Stimulated activated naive B cell treated with anti-CD40 and anti-IgM and Interleukin-4, amounts not matched to agents 10 μg/mL and 1 μg/mL and 100 μg/mL, for 72 hours (primary cell): ENCODE measurements at regions not wholly inside any gene's neighbourhood (a gene's known extent, or its start where the extent isn't known, plus 50 kb on each side); places are given as distances from the start of the nearest gene placed in this dataset.
"Not testable (repeated sequence)": the region's sequence is repeated elsewhere in the genome, so short reads cannot be mapped to it uniquely, and the experiment has no call there.

Source experiments
- ATAC-seq, 2 donors: fragments of 150-1000 bp; cut with Tn5 transposase; replicated peaks; 2 replicates each; pipeline ENCODE4 v1.10.0; 2021; ENCODE audit warnings: moderate library complexity in 1 of 2
- DNase-seq: peaks from one replicate; pipeline ENCODE4 v3.0.0; 2021
- H3K27ac Mint-ChIP-seq: one replicate; pipeline ENCODE4 v1.8.0; 2022; ENCODE audit warnings: mild to moderate bottlenecking, mixed read lengths
- H3K27me3 Mint-ChIP-seq, 2 donors: one replicate each; pipeline ENCODE4 v1.8.0; 2022; ENCODE audit warnings: mixed read lengths in 2 of 2
- H3K36me3 Mint-ChIP-seq, 2 donors: one replicate each; pipeline ENCODE4 v1.8.0; 2022; ENCODE audit warnings: mixed read lengths in 2 of 2, mild to moderate bottlenecking in 1 of 2
- H3K4me1 Mint-ChIP-seq, 2 donors: one replicate each; pipeline ENCODE4 v1.8.0; 2022; ENCODE audit warnings: mixed read lengths in 2 of 2, mild to moderate bottlenecking in 1 of 2
- H3K4me3 Mint-ChIP-seq, 2 donors: one replicate each; pipeline ENCODE4 v1.8.0; 2022; ENCODE audit warnings: mild to moderate bottlenecking in 2 of 2, mixed read lengths in 2 of 2, moderate library complexity in 1 of 2
- H3K9me3 Mint-ChIP-seq, 2 donors: one replicate each; pipeline ENCODE4 v1.8.0; 2022; ENCODE audit warnings: mixed read lengths in 2 of 2, mild to moderate bottlenecking in 1 of 2

DNA sequence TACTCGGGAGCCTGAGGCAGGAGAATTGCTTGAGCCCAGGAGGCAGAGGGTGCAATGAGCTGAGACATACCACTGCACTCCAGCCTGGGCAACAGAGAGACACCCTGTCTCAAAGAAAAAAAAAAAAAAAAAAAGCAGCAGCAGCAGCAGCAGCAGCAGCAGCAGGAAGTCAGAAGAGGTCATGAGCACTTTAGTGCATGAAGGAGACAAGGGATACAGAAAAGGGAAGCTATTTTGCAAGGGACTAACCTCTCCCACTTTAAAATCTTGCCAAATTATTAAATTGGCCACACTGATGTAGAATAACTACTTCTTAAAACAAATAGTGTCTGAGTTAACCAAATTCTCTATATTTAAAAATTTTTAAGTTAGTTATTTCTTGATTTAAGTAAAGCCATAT lies 113.4 kb upstream of the PDE1A start:
- ATAC-seq = no peak
- no peak overlapping the region for H3K4me3 Mint-ChIP-seq
- H3K4me1 Mint-ChIP-seq = no peaks in the 10 kb centered on the region
- no peak overlapping the region for H3K27ac Mint-ChIP-seq
- H3K36me3 Mint-ChIP-seq = no peaks in the 10 kb centered on the region
- peaks cover 0 to 3% of the 10 kb centered on the region in 2 donors for H3K9me3 Mint-ChIP-seq
- no peaks in the 10 kb centered on the region for H3K27me3 Mint-ChIP-seq
- DNase-seq = no peak

GRCh38 chr2:182541268-182541667 lies 114.4 kb upstream of the PDE1A start:
- H3K36me3 Mint-ChIP-seq = no peaks in the 10 kb centered on the region
- H3K4me1 Mint-ChIP-seq = no peaks in the 10 kb centered on the region
- no peak overlapping the region for H3K4me3 Mint-ChIP-seq
- ATAC-seq = no peak
- DNase-seq = no peak
- no peak overlapping the region for H3K27ac Mint-ChIP-seq
- peaks cover 0 to 3% of the 10 kb centered on the region in 2 donors for H3K9me3 Mint-ChIP-seq
- peaks cover 0 to 6% of the 10 kb centered on the region in 2 donors for H3K27me3 Mint-ChIP-seq

DNA sequence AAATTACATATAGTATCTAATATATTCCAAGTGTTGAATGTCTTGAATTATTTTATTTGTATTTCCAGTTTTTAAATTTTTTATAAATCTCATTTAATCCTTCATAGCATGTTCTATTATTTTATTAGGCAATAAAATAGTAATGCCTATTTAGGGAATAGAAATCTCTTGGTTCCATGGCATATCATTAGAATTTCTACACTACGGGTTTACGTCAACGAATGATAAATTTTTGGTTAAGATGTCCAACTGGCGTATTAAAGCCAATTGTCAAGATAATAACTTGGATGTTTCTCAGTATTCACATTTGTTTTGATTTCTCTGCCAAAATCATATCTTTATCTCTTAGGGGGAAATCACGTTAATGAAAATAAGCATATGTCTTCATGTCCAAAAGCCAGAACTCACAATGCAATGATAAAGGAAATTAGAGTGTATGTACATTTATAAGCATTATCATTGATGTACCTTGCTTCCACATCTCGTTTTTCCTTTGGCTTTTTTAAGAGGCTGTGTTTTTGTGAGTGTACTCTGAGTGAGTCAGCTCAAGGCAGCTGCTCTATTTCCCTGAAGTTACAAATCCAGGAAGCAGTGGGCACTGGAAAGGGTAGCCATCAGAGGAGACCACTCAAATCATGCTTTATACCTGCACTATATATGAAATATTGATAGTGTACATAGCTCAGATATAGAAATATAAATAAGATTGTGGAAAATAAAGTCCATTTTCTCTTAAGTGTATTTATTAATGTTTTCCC lies 115.8 kb upstream of the PDE1A start:
- Mint-ChIP-seq H3K4me1 (no peaks in the 10 kb centered on the region), H3K4me3 (no peak overlapping the region), H3K27me3 (peaks cover 0 to 6% of the 10 kb centered on the region in 2 donors), H3K9me3 (no peaks in the 10 kb centered on the region), H3K27ac (peak overlapping the region; percentile 44), H3K36me3 (no peaks in the 10 kb centered on the region)
- ATAC-seq (no peak), DNase-seq (no peak)

GRCh38 chr2:182543741-182544525 lies 117.1 kb upstream of the PDE1A start:
- no peak overlapping the region for H3K27ac Mint-ChIP-seq
- no peaks in the 10 kb centered on the region for H3K9me3 Mint-ChIP-seq
- no peaks in the 10 kb centered on the region for H3K36me3 Mint-ChIP-seq
- no peaks in the 10 kb centered on the region for H3K4me1 Mint-ChIP-seq
- H3K27me3 Mint-ChIP-seq = peaks cover 0 to 6% of the 10 kb centered on the region in 2 donors
- ATAC-seq (no peak), DNase-seq (no peak)
- no peak overlapping the region for H3K4me3 Mint-ChIP-seq

GRCh38 chr2:182545420-182546167 lies 118.8 kb upstream of the PDE1A start:
- no peaks in the 10 kb centered on the region for H3K36me3 Mint-ChIP-seq
- H3K27ac Mint-ChIP-seq = no peak overlapping the region
- H3K4me3 Mint-ChIP-seq = no peak overlapping the region
- H3K27me3 Mint-ChIP-seq = peaks cover 2 to 6% of the 10 kb centered on the region in 2 donors
- no peaks in the 10 kb centered on the region for H3K9me3 Mint-ChIP-seq
- H3K4me1 Mint-ChIP-seq = no peaks in the 10 kb centered on the region
- DNase-seq (no peak), ATAC-seq (no peak)

- Mint-ChIP-seq H3K27me3 (peaks cover 3 to 6% of the 10 kb centered on the region in 2 donors), H3K4me3 (no peak overlapping the region), H3K36me3 (no peaks in the 10 kb centered on the region), H3K27ac (no peak overlapping the region), H3K9me3 (peaks cover 3% of the 10 kb centered on the region in 2 donors), H3K4me1 (no peaks in the 10 kb centered on the region)
- no peak for ATAC-seq
- no peak for DNase-seq
Observed at GRCh38 chr2:182548031-182548950, 121.5 kb upstream of the PDE1A start.

DNA sequence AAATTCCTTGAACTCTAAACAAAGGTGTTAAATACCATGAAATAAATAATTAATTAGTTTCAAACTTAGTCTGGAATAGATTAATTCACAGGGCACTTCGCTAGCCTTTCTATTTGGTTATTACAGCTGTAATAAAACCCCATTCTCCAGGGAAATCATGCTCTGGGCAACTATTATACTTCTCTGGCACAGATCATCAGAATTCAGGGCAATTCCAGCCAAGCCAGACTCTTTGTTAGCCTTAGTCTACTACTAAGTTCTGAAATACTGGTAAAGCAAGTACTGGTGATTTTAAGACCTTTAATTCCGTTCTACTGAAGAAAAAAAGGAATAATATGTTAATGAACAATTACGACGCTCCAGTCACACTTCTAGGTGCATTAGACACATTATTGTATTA lies 123.4 kb upstream of the PDE1A start:
- Mint-ChIP-seq H3K4me1 (no peaks in the 10 kb centered on the region), H3K36me3 (no peaks in the 10 kb centered on the region), H3K27ac (no peak overlapping the region)

DNA sequence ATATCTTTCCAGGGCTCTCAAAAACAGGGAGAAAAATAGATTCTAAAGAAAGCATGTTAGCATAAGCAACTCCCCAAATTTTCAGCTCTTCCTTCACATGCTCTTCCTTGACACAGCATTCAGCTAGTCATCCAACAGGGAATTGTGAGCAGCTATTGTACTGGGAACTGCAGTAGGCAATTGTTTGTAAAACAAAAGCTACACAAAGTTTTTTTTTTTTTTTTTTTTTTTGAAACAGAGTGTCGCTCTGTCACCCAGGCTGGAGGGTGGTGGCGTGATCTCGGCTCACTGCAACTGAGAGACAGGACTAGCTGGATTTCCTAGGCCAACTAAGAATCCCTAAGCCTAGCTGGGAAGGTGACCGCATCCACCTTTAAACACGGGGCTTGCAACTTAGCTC lies 125.4 kb upstream of the PDE1A start:
- not testable (repeated sequence) for H3K4me3 Mint-ChIP-seq, ATAC-seq, DNase-seq, H3K4me1 Mint-ChIP-seq, H3K27ac Mint-ChIP-seq, H3K36me3 Mint-ChIP-seq, H3K27me3 Mint-ChIP-seq, H3K9me3 Mint-ChIP-seq

More for the DNA sequence above, 123.4 kb upstream of the PDE1A start:
- Mint-ChIP-seq H3K4me3 (no peak overlapping the region), H3K27me3 (peaks cover 3 to 6% of the 10 kb centered on the region in 2 donors), H3K9me3 (peaks cover 3% of the 10 kb centered on the region in 2 donors)
- ATAC-seq (no peak), DNase-seq (no peak)

GRCh38 chr2:182552785-182553184 lies 125.9 kb upstream of the PDE1A start:
- DNase-seq, ATAC-seq, H3K36me3 Mint-ChIP-seq, H3K4me3 Mint-ChIP-seq, H3K27me3 Mint-ChIP-seq, H3K27ac Mint-ChIP-seq, H3K4me1 Mint-ChIP-seq, H3K9me3 Mint-ChIP-seq: not testable (repeated sequence)

GRCh38 chr2:182553483-182553882 lies 126.6 kb upstream of the PDE1A start:
- DNase-seq (no peak), ATAC-seq (no peak)
- Mint-ChIP-seq H3K4me3 (no peak overlapping the region), H3K4me1 (no peaks in the 10 kb centered on the region), H3K27me3 (peaks cover 0 to 3% of the 10 kb centered on the region in 2 donors), H3K27ac (no peak overlapping the region), H3K36me3 (no peaks in the 10 kb centered on the region), H3K9me3 (peaks cover 3% of the 10 kb centered on the region in 2 donors)

GRCh38 chr2:182554950-182555349 lies 128.1 kb upstream of the PDE1A start:
- no peak for ATAC-seq
- Mint-ChIP-seq H3K36me3 (no peaks in the 10 kb centered on the region), H3K4me3 (no peak overlapping the region), H3K4me1 (no peaks in the 10 kb centered on the region), H3K27me3 (peaks cover 0 to 3% of the 10 kb centered on the region in 2 donors), H3K9me3 (peaks cover 4 to 7% of the 10 kb centered on the region in 2 donors), H3K27ac (no peak overlapping the region)
- DNase-seq = no peak

DNA sequence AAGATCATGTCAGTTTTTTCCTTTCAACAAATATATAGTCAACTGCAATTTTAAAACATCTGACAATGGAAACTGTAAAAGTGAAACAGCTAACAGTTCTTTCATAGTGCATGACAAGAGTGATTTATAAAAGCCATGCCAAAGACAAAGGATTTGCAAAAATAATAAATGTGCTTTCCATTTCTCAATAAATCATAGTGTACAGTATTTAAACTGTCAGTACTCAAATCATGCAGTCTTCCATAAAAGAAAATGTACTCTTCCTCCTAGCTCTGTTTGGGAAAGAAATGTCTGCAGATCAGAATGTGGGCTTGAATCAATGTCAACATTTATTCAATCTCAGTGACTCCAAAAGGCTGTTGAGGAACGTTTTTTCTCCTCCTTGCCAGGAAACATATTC lies 131.7 kb upstream of the PDE1A start:
- no peak for DNase-seq
- no peaks in the 10 kb centered on the region for H3K4me1 Mint-ChIP-seq
- no peak overlapping the region for H3K4me3 Mint-ChIP-seq
- no peak overlapping the region for H3K27ac Mint-ChIP-seq
- ATAC-seq = no peak
- H3K27me3 Mint-ChIP-seq = no peaks in the 10 kb centered on the region
- no peaks in the 10 kb centered on the region for H3K36me3 Mint-ChIP-seq
- H3K9me3 Mint-ChIP-seq = peaks cover 3 to 4% of the 10 kb centered on the region in 2 donors

DNA sequence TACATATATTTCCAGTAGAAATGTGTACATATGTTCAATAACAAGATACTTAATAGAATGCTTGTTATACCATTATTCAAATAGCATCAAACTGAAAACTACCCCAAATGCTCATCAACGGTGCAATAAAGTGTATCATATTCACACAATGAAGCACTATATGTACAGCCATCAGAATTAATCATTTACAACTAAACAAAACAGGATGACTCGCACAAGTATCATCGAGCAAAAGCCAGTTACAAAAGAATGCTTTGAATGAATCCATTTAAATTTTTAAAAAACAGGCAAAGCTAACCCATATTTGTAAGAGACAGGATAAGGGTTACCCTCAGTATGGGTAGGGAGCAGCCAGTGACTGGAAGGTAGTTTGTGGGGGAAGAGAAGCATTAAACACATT lies 132.8 kb upstream of the PDE1A start:
- Mint-ChIP-seq H3K4me3 (no peak overlapping the region), H3K9me3 (peaks cover 4 to 5% of the 10 kb centered on the region in 2 donors), H3K4me1 (no peaks in the 10 kb centered on the region), H3K36me3 (no peaks in the 10 kb centered on the region), H3K27me3 (no peaks in the 10 kb centered on the region), H3K27ac (no peak overlapping the region)
- no peak for DNase-seq
- ATAC-seq = no peak
